Activated CD4-positive, alpha-beta memory T cell treated with anti-CD3 and anti-CD28 coated beads, Interleukin-2, amount 10 ng/mL, durations not matched to agents 7 days and 5 days (primary cell): ENCODE measurements at regions not wholly inside any gene's neighbourhood (a gene's known extent, or its start where the extent isn't known, plus 50 kb on each side); places are given as distances from the start of the nearest gene placed in this dataset.

Experiments
- CTCF ChIA-PET: fragments of 350-600 bp; sonication (Branson Sonifier 250); formaldehyde crosslinking; loops from one replicate; lab custom pipeline; 2021; ENCODE audit warnings: antibody characterized with exemption, inconsistent platforms; lab: Charles Lee
- POLR2A ChIA-PET: fragments of 350-600 bp; sonication (Branson Sonifier 250); formaldehyde crosslinking; loops from one replicate; lab custom pipeline; 2021; ENCODE audit warnings: antibody characterized with exemption; lab: Charles Lee
- DNase-seq: peaks from one replicate; pipeline ENCODE4 v3.0.0-alpha.2; 2020
- H3K27ac Mint-ChIP-seq: one replicate; pipeline ENCODE4 v1.8.0; 2021; ENCODE audit warnings: mild to moderate bottlenecking, mixed read lengths
- H3K27me3 Mint-ChIP-seq: one replicate; pipeline ENCODE4 v1.8.0; 2021; ENCODE audit warnings: mixed read lengths
- H3K36me3 Mint-ChIP-seq: one replicate; pipeline ENCODE4 v1.8.0; 2021; ENCODE audit warnings: low read depth, mixed read lengths
- H3K4me1 Mint-ChIP-seq: one replicate; pipeline ENCODE4 v1.8.0; 2021; ENCODE audit warnings: mixed read lengths
- H3K4me3 Mint-ChIP-seq: one replicate; pipeline ENCODE4 v1.8.0; 2021; ENCODE audit warnings: mild to moderate bottlenecking, mixed read lengths
- H3K9me3 Mint-ChIP-seq: one replicate; pipeline ENCODE4 v1.8.0; 2021; ENCODE audit warnings: mixed read lengths

GRCh38 chr6:111982681-111983080 is 71.2 kb upstream of the CCN6 start:
- ChIA-PET POLR2A (interaction anchor here (0.7 kb wide), 1 partner anchor 9 kb away, joined by 5 read pairs; no protein-coding TSS in a partner anchor), CTCF (interaction anchor here (0.7 kb wide), 1 partner anchor 729 kb away, joined by 5 read pairs; no protein-coding TSS in a partner anchor)
- DNase-seq: no peak
- Mint-ChIP-seq H3K4me3 (no peak overlapping the region), H3K4me1 (peaks cover 27% of the 10 kb centered on the region), H3K27ac (no peak overlapping the region), H3K9me3 (no peaks in the 10 kb centered on the region), H3K27me3 (no peaks in the 10 kb centered on the region), H3K36me3 (peaks cover 3% of the 10 kb centered on the region)

GRCh38 chr6:111983193-111983592 is 70.7 kb upstream of the CCN6 start:
- Mint-ChIP-seq H3K9me3 (no peaks in the 10 kb centered on the region), H3K27me3 (no peaks in the 10 kb centered on the region), H3K4me3 (no peak overlapping the region), H3K27ac (no peak overlapping the region), H3K4me1 (peaks cover 29% of the 10 kb centered on the region), H3K36me3 (peaks cover 3% of the 10 kb centered on the region)
- POLR2A ChIA-PET: interaction anchor here (0.7 kb wide), 1 partner anchor 10 kb away, joined by 5 read pairs; no protein-coding TSS in a partner anchor
- CTCF ChIA-PET: no interaction called here
- DNase-seq: no peak

GRCh38 chr6:111984081-111984480 is 69.8 kb upstream of the CCN6 start:
- ChIA-PET CTCF (interaction anchor here (1.0 to 1.8 kb wide), 3 partner anchors 9 to 274 kb away, joined by 3 to 4 read pairs (median 3); no protein-coding TSS in a partner anchor), POLR2A (no interaction called here)
- H3K27ac Mint-ChIP-seq: no peak overlapping the region
- peaks cover 35% of the 10 kb centered on the region for H3K4me1 Mint-ChIP-seq
- H3K9me3 Mint-ChIP-seq: no peaks in the 10 kb centered on the region
- DNase-seq: no peak
- no peaks in the 10 kb centered on the region for H3K27me3 Mint-ChIP-seq
- no peak overlapping the region for H3K4me3 Mint-ChIP-seq
- no peaks in the 10 kb centered on the region for H3K36me3 Mint-ChIP-seq

- H3K27ac Mint-ChIP-seq: peak overlapping the region; percentile 7
- H3K27me3 Mint-ChIP-seq: no peaks in the 10 kb centered on the region
Measured at GRCh38 chr6:111984516-111985201, 69.2 kb upstream of the CCN6 start.

GRCh38 chr6:111985202-111985731 is 68.6 kb upstream of the CCN6 start:
- ChIA-PET CTCF (interaction anchor here (0.5 to 1.8 kb wide), 5 partner anchors 10 to 268 kb away, joined by 3 to 4 read pairs (median 4); no protein-coding TSS in a partner anchor), POLR2A (interaction anchor here (0.7 to 1.3 kb wide), 3 partner anchors 10 to 379 kb away, joined by 3 to 5 read pairs (median 3); partner anchors contain the start of genes FYN and TRAF3IP2)
- H3K36me3 Mint-ChIP-seq: no peaks in the 10 kb centered on the region
- peak overlapping the region; percentile 7 for H3K27ac Mint-ChIP-seq
- H3K4me3 Mint-ChIP-seq: no peak overlapping the region
- peak; percentile 28 for DNase-seq
- no peaks in the 10 kb centered on the region for H3K9me3 Mint-ChIP-seq
- H3K27me3 Mint-ChIP-seq: no peaks in the 10 kb centered on the region
- H3K4me1 Mint-ChIP-seq: peaks cover 47% of the 10 kb centered on the region

More at GRCh38 chr6:111984516-111985201, 69.2 kb upstream of the CCN6 start:
- ChIA-PET CTCF (interaction anchor here (0.7 to 1.8 kb wide), 5 partner anchors 9 to 275 kb away, joined by 3 to 4 read pairs (median 3); no protein-coding TSS in a partner anchor), POLR2A (interaction anchor here (0.7 to 1.3 kb wide), 3 partner anchors 10 to 378 kb away, joined by 3 to 5 read pairs (median 3); partner anchors contain the start of genes FYN and TRAF3IP2)
- Mint-ChIP-seq H3K36me3 (no peaks in the 10 kb centered on the region), H3K4me1 (peaks cover 41% of the 10 kb centered on the region), H3K4me3 (no peak overlapping the region), H3K9me3 (no peaks in the 10 kb centered on the region)
- no peak for DNase-seq

GRCh38 chr6:111986651-111987050 is 67.3 kb upstream of the CCN6 start:
- no peaks in the 10 kb centered on the region for H3K36me3 Mint-ChIP-seq
- POLR2A ChIA-PET: no interaction called here
- H3K9me3 Mint-ChIP-seq: no peaks in the 10 kb centered on the region
- H3K4me3 Mint-ChIP-seq: no peak overlapping the region
- H3K27me3 Mint-ChIP-seq: no peaks in the 10 kb centered on the region
- H3K4me1 Mint-ChIP-seq: peaks cover 61% of the 10 kb centered on the region
- no peak for DNase-seq
- no peak overlapping the region for H3K27ac Mint-ChIP-seq
- CTCF ChIA-PET: no interaction called here

GRCh38 chr6:111987295-111987694 is 66.6 kb upstream of the CCN6 start:
- CTCF ChIA-PET: no interaction called here

GRCh38 chr6:111988926-111989325 is 65.0 kb upstream of the CCN6 start:
- no peak for DNase-seq
- no peaks in the 10 kb centered on the region for H3K9me3 Mint-ChIP-seq
- H3K27me3 Mint-ChIP-seq: no peaks in the 10 kb centered on the region
- H3K27ac Mint-ChIP-seq: no peak overlapping the region
- peaks cover 70% of the 10 kb centered on the region for H3K4me1 Mint-ChIP-seq
- POLR2A ChIA-PET: no interaction called here
- no peak overlapping the region for H3K4me3 Mint-ChIP-seq
- H3K36me3 Mint-ChIP-seq: no peaks in the 10 kb centered on the region
- CTCF ChIA-PET: interaction anchor here (1.8 kb wide), 1 partner anchor 55 kb away, joined by 9 read pairs; no protein-coding TSS in a partner anchor

More at GRCh38 chr6:111987295-111987694, 66.6 kb upstream of the CCN6 start:
- no peaks in the 10 kb centered on the region for H3K9me3 Mint-ChIP-seq
- H3K4me1 Mint-ChIP-seq: peaks cover 61% of the 10 kb centered on the region
- no peak overlapping the region for H3K27ac Mint-ChIP-seq
- no peaks in the 10 kb centered on the region for H3K27me3 Mint-ChIP-seq
- POLR2A ChIA-PET: no interaction called here
- no peaks in the 10 kb centered on the region for H3K36me3 Mint-ChIP-seq
- no peak for DNase-seq
- H3K4me3 Mint-ChIP-seq: no peak overlapping the region

- Mint-ChIP-seq H3K27ac (peak overlapping the region; percentile 75), H3K4me3 (no peak overlapping the region), H3K9me3 (no peaks in the 10 kb centered on the region), H3K4me1 (peaks cover 73% of the 10 kb centered on the region), H3K36me3 (no peaks in the 10 kb centered on the region), H3K27me3 (no peaks in the 10 kb centered on the region)
- CTCF ChIA-PET: interaction anchor here (0.8 to 1.8 kb wide), 4 partner anchors 53 to 279 kb away, joined by 3 to 9 read pairs (median 3); no protein-coding TSS in a partner anchor
- peak; percentile 25 for DNase-seq
- POLR2A ChIA-PET: interaction anchor here (1.0 to 1.6 kb wide), 4 partner anchors 12 to 146 kb away, joined by 3 to 5 read pairs (median 4); no protein-coding TSS in a partner anchor
Measured at GRCh38 chr6:111989743-111990142, 64.2 kb upstream of the CCN6 start.

- DNase-seq: no peak
- ChIA-PET CTCF (interaction anchor here (0.8 to 1.8 kb wide), 4 partner anchors 52 to 280 kb away, joined by 3 to 9 read pairs (median 3); no protein-coding TSS in a partner anchor), POLR2A (interaction anchor here (1.0 to 1.6 kb wide), 4 partner anchors 12 to 146 kb away, joined by 3 to 5 read pairs (median 4); no protein-coding TSS in a partner anchor)
- H3K4me3 Mint-ChIP-seq: no peak overlapping the region
- peak overlapping the region; percentile 75 for H3K27ac Mint-ChIP-seq
- no peaks in the 10 kb centered on the region for H3K27me3 Mint-ChIP-seq
- H3K4me1 Mint-ChIP-seq: peaks cover 71% of the 10 kb centered on the region
- H3K9me3 Mint-ChIP-seq: no peaks in the 10 kb centered on the region
- no peaks in the 10 kb centered on the region for H3K36me3 Mint-ChIP-seq
Measured at GRCh38 chr6:111990214-111990613, 63.7 kb upstream of the CCN6 start.

- no peaks in the 10 kb centered on the region for H3K36me3 Mint-ChIP-seq
- ChIA-PET CTCF (interaction anchor here (0.7 to 3.1 kb wide), 16 partner anchors 9 to 734 kb away, joined by 3 to 17 read pairs (median 3); partner anchors contain the start of genes FYN and TRAF3IP2), POLR2A (interaction anchor here (0.9 to 2.7 kb wide), 17 partner anchors 19 to 734 kb away, joined by 3 to 14 read pairs (median 3); partner anchors contain the start of gene FYN)
- peak overlapping the region; percentile 54 for H3K27ac Mint-ChIP-seq
- peak; percentile 61 for DNase-seq
- no peaks in the 10 kb centered on the region for H3K27me3 Mint-ChIP-seq
- no peak overlapping the region for H3K4me3 Mint-ChIP-seq
- H3K4me1 Mint-ChIP-seq: peaks cover 76% of the 10 kb centered on the region
- H3K9me3 Mint-ChIP-seq: no peaks in the 10 kb centered on the region
Measured at GRCh38 chr6:111992851-111993250, 61.1 kb upstream of the CCN6 start.

GRCh38 chr6:111993342-111993741 is 60.6 kb upstream of the CCN6 start:
- Mint-ChIP-seq H3K27me3 (no peaks in the 10 kb centered on the region), H3K9me3 (no peaks in the 10 kb centered on the region), H3K36me3 (no peaks in the 10 kb centered on the region), H3K4me1 (peaks cover 75% of the 10 kb centered on the region), H3K27ac (peak overlapping the region; percentile 54), H3K4me3 (no peak overlapping the region)
- DNase-seq: no peak
- ChIA-PET POLR2A (interaction anchor here (1.0 to 2.7 kb wide), 11 partner anchors 35 to 734 kb away, joined by 3 to 14 read pairs (median 3); partner anchors contain the start of gene FYN), CTCF (interaction anchor here (0.8 to 3.1 kb wide), 14 partner anchors 9 to 734 kb away, joined by 3 to 17 read pairs (median 3); partner anchors contain the start of genes FYN and TRAF3IP2)
